HEK293 (cell line): ENCODE measurements at regions not wholly inside any gene's neighbourhood (a gene's known extent, or its start where the extent isn't known, plus 50 kb on each side); places are given as distances from the start of the nearest gene placed in this dataset.

ENCODE experiments used
- CTCF ChIA-PET: fragments of 350-600 bp; formaldehyde crosslinking; extraction: SDS; loops from one replicate; lab custom pipeline; 2021; ENCODE audit warnings: antibody characterized with exemption; lab: Yijun Ruan, JAX
- POLR2A ChIA-PET: fragments of 300-600 bp; formaldehyde crosslinking; extraction: SDS; loops from one replicate; lab custom pipeline; 2020; ENCODE audit warnings: antibody characterized with exemption, inconsistent platforms; lab: Yijun Ruan, JAX
- H3K27ac ChIP-seq: fragments of 200-500 bp; sonication (Bioruptor generic); 2 replicates; pipeline ENCODE4 v1.5.1; 2014; ENCODE audit warnings: low read depth, low read length, control low read depth, inconsistent platforms; ENCODE audit errors: extremely low read depth
- H3K36me3 ChIP-seq, 2 experiments: fragments of 200-500 bp in 1 of 2; sonication (Bioruptor generic) in 1 of 2; 1 replicate in 1 of 2; 2 replicates in 1 of 2; pipeline ENCODE4 v1.5.1; 2014 to 2017; ENCODE audit warnings: inconsistent platforms in 2 of 2, low read length in 2 of 2; ENCODE audit not compliant: control insufficient read depth in 2 of 2, insufficient read depth in 1 of 2
- H3K4me1 ChIP-seq: fragments of 200-500 bp; sonication (Bioruptor generic); 2 replicates; pipeline ENCODE4 v1.5.1; 2014; ENCODE audit warnings: mild to moderate bottlenecking, low read length, inconsistent platforms; ENCODE audit not compliant: control insufficient read depth, insufficient read depth
- H3K4me3 ChIP-seq: 2 replicates; pipeline ENCODE4 v1.5.1; 2011; ENCODE audit warnings: low read depth, mild to moderate bottlenecking, control low read depth, low read length, moderate library complexity
- H3K9me3 ChIP-seq: fragments of 200-500 bp; sonication (Bioruptor generic); 2 replicates; pipeline ENCODE4 v1.5.1; 2014; ENCODE audit warnings: low read depth, low read length, inconsistent platforms; ENCODE audit not compliant: control insufficient read depth, insufficient read depth
- EGR2 ChIP-seq: fragments of 450-650 bp; formaldehyde crosslinking; IDR thresholded peaks from 2 replicates; pipeline ENCODE4 v1.5.1; 2016; ENCODE audit warnings: low read depth, missing biosample characterization, missing genetic modification characterization
- FEZF1 ChIP-seq: fragments of 450-650 bp; formaldehyde crosslinking; IDR thresholded peaks from 2 replicates; pipeline ENCODE4 v1.5.1; 2016; ENCODE audit warnings: missing biosample characterization, missing genetic modification characterization
- GLIS1 ChIP-seq: fragments of 450-650 bp; formaldehyde crosslinking; IDR thresholded peaks from 2 replicates; pipeline ENCODE4 v1.5.1; 2016; ENCODE audit warnings: missing biosample characterization, missing genetic modification characterization
- HOXC10 ChIP-seq: sonication (generic); formaldehyde crosslinking; IDR thresholded peaks from 2 replicates; pipeline ENCODE4 v1.8.1; 2023; ENCODE audit warnings: mild to moderate bottlenecking, missing genetic modification reagents
- OSR2 ChIP-seq: fragments of 450-650 bp; formaldehyde crosslinking; IDR thresholded peaks from 2 replicates; pipeline ENCODE4 v1.5.1; 2016; ENCODE audit warnings: missing biosample characterization, missing genetic modification characterization
- OVOL3 ChIP-seq: fragments of 450-650 bp; formaldehyde crosslinking; IDR thresholded peaks from 2 replicates; pipeline ENCODE4 v1.5.1; 2016; ENCODE audit warnings: missing biosample characterization, missing genetic modification characterization
- SALL2 ChIP-seq: fragments of 450-650 bp; formaldehyde crosslinking; IDR thresholded peaks from 2 replicates; pipeline ENCODE4 v1.5.0; 2017; ENCODE audit warnings: missing biosample characterization, mild to moderate bottlenecking, missing genetic modification characterization, borderline replicate concordance
- SP2 ChIP-seq: fragments of 450-650 bp; formaldehyde crosslinking; IDR thresholded peaks from 2 replicates; pipeline ENCODE4 v1.5.1; 2016; ENCODE audit warnings: missing biosample characterization, missing genetic modification characterization
- WT1 ChIP-seq: fragments of 450-650 bp; formaldehyde crosslinking; IDR thresholded peaks from 2 replicates; pipeline ENCODE4 v1.5.1; 2016; ENCODE audit warnings: missing biosample characterization, missing genetic modification characterization
- ZBTB17 ChIP-seq: fragments of 450-650 bp; formaldehyde crosslinking; IDR thresholded peaks from 2 replicates; pipeline ENCODE4 v1.5.1; 2016; ENCODE audit warnings: missing biosample characterization, missing genetic modification characterization
- ZBTB48 ChIP-seq: fragments of 450-650 bp; formaldehyde crosslinking; IDR thresholded peaks from 2 replicates; pipeline ENCODE4 v1.5.1; 2016; ENCODE audit warnings: missing biosample characterization, missing genetic modification characterization
- ZIC2 ChIP-seq: fragments of 450-650 bp; formaldehyde crosslinking; IDR thresholded peaks from 2 replicates; pipeline ENCODE4 v1.5.1; 2016; ENCODE audit warnings: missing biosample characterization, missing genetic modification characterization
- ZNF155 ChIP-seq: fragments of 450-650 bp; formaldehyde crosslinking; IDR thresholded peaks from 2 replicates; pipeline ENCODE4 v1.5.1; 2016; ENCODE audit warnings: missing biosample characterization, missing genetic modification characterization
- ZNF292 ChIP-seq: fragments of 450-650 bp; formaldehyde crosslinking; IDR thresholded peaks from 2 replicates; pipeline ENCODE4 v1.5.1; 2016; ENCODE audit warnings: low read depth, missing biosample characterization, missing genetic modification characterization, borderline replicate concordance
- ZNF302 ChIP-seq: fragments of 450-650 bp; formaldehyde crosslinking; IDR thresholded peaks from 2 replicates; pipeline ENCODE4 v1.5.1; 2016; ENCODE audit warnings: missing biosample characterization, missing genetic modification characterization, low read depth
- ZNF350 ChIP-seq: fragments of 450-650 bp; formaldehyde crosslinking; IDR thresholded peaks from 2 replicates; pipeline ENCODE4 v1.5.0; 2017; ENCODE audit warnings: missing biosample characterization, mild to moderate bottlenecking, missing genetic modification characterization
- ZNF394 ChIP-seq: fragments of 450-650 bp; formaldehyde crosslinking; IDR thresholded peaks from 2 replicates; pipeline ENCODE4 v1.5.1; 2016; ENCODE audit warnings: missing biosample characterization, missing genetic modification characterization, mild to moderate bottlenecking, moderate library complexity, borderline replicate concordance
- ZNF426 ChIP-seq: fragments of 450-650 bp; formaldehyde crosslinking; IDR thresholded peaks from 2 replicates; pipeline ENCODE4 v1.5.1; 2017; ENCODE audit warnings: missing biosample characterization, missing genetic modification characterization, mild to moderate bottlenecking, inconsistent platforms, moderate library complexity
- ZNF670 ChIP-seq: fragments of 450-650 bp; formaldehyde crosslinking; IDR thresholded peaks from 2 replicates; pipeline ENCODE4 v1.5.1; 2016; ENCODE audit warnings: missing biosample characterization, missing genetic modification characterization, low read depth
- ZNF747 ChIP-seq: fragments of 450-650 bp; formaldehyde crosslinking; IDR thresholded peaks from 2 replicates; pipeline ENCODE4 v1.5.1; 2016; ENCODE audit warnings: missing biosample characterization, missing genetic modification characterization
- ZNF785 ChIP-seq: fragments of 450-650 bp; formaldehyde crosslinking; IDR thresholded peaks from 2 replicates; pipeline ENCODE4 v1.5.1; 2016; ENCODE audit warnings: missing biosample characterization, missing genetic modification characterization
- ZNF791 ChIP-seq: fragments of 450-650 bp; formaldehyde crosslinking; IDR thresholded peaks from 2 replicates; pipeline ENCODE4 v1.5.1; 2016; ENCODE audit warnings: missing biosample characterization, missing genetic modification characterization
- TF ChIP-seq, protein P1 (sequence below): fragments of 450-650 bp; formaldehyde crosslinking; IDR thresholded peaks from 2 replicates; pipeline ENCODE4 v1.5.1; 2016; ENCODE audit warnings: missing biosample characterization, missing genetic modification characterization
- TF ChIP-seq, protein P2 (sequence below): fragments of 450-650 bp; formaldehyde crosslinking; IDR thresholded peaks from 2 replicates; pipeline ENCODE4 v1.5.1; 2016; ENCODE audit warnings: missing biosample characterization, missing genetic modification characterization
- TF ChIP-seq, protein P3 (sequence below): fragments of 450-650 bp; formaldehyde crosslinking; IDR thresholded peaks from 2 replicates; pipeline ENCODE4 v1.5.1; 2016; ENCODE audit warnings: missing biosample characterization, missing genetic modification characterization
- TF ChIP-seq, protein P4 (sequence below): fragments of 450-650 bp; formaldehyde crosslinking; IDR thresholded peaks from 2 replicates; pipeline ENCODE4 v1.5.1; 2016; ENCODE audit warnings: missing biosample characterization, missing genetic modification characterization, low read depth

DNA sequence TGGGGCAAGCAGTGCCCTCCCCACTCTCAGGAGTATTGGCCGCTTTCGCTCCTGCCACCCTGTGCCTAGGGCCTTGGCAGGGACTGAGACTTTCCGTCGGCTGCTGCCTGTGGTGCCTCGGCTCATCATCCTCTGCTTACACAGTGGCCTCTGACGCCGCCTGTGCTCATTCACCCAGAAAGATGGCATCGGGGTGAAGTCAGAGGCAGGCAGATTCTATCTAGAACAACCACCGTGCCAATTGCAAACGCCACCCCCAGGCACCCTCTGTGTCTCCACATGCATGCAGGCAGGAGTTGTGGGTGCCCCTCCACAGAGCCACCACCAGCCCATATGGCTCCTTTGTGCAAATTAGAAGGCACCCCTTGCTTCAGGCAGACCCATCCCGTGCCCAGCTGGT, 154.2 kb upstream of the GSE1 start:
- H3K36me3 ChIP-seq, result no peaks in the 10 kb centered on the region
- ChIA-PET CTCF (interaction anchor here (0.9 to 1.2 kb wide), 2 partner anchors 95 to 152 kb away, joined by 3 read pairs; no protein-coding TSS in a partner anchor), POLR2A (no interaction called here)
- peaks cover 11% of the 10 kb centered on the region for H3K4me1 ChIP-seq
- no peak overlapping the region for H3K4me3 ChIP-seq
- H3K9me3 ChIP-seq, result no peaks in the 10 kb centered on the region
- H3K27ac ChIP-seq, result no peak overlapping the region
- TF ChIP-seq FEZF1 (tag by site-specific recombination) (no peak), WT1 (tag by site-specific recombination) (no peak), ZNF302 (tag by site-specific recombination) (no peak), ZIC2 (tag by site-specific recombination) (peak; percentile 34; the same call in 1 of the 2 replicates)

DNA sequence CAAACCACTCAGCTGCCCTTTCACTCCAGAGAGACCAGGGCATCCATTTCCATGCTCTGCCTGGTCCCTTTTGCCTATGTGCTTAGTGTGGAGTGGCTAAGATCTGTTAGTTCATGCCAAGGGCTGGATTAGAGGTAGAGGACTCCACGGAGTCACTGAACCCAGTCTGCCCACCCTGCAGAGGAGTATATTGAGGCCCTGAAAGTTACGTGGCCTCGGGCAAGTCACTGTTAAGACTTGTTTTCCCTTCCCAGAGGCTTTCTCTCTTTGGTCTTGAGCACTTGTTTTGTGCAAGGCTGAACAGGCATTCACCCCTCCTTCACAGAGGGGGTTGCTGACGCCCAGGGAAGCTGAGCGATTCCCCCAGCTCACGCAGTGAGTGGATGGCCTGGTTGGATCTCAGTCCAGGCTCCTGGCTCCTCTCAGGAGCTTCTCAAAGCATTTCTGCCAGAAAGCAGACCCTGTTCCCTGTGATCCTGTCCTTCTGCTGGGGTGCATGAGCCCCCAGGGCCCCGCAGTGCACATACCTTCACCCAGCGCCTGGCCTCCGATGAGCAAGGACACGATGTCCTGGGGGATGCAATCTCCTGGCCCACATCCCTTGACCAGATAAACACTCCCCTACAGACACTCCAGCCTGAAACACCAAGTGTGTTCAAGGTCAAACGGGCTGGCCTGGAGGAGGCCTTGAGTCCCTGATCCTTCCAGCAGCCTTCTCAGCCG, 153.4 kb upstream of the GSE1 start:
- TF ChIP-seq ZBTB17 (no peak), ZNF426 (no peak), ZNF791 (tag by site-specific recombination) (no peak), ZBTB48 (no peak), ZNF785 (no peak), ZNF747 (no peak), OVOL3 (tag by site-specific recombination) (no peak), GLIS1 (tag by site-specific recombination) (no peak), SALL2 (no peak), HOXC10 (no peak), ZNF350 (tag by site-specific recombination) (no peak), WT1 (tag by site-specific recombination) (no peak), ZNF394 (tag by site-specific recombination) (no peak)
- TF ChIP-seq, protein P1, sequence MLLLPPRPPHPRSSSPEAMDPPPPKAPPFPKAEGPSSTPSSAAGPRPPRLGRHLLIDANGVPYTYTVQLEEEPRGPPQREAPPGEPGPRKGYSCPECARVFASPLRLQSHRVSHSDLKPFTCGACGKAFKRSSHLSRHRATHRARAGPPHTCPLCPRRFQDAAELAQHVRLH (tag by site-specific recombination), result no peak
- TF ChIP-seq, protein P2, sequence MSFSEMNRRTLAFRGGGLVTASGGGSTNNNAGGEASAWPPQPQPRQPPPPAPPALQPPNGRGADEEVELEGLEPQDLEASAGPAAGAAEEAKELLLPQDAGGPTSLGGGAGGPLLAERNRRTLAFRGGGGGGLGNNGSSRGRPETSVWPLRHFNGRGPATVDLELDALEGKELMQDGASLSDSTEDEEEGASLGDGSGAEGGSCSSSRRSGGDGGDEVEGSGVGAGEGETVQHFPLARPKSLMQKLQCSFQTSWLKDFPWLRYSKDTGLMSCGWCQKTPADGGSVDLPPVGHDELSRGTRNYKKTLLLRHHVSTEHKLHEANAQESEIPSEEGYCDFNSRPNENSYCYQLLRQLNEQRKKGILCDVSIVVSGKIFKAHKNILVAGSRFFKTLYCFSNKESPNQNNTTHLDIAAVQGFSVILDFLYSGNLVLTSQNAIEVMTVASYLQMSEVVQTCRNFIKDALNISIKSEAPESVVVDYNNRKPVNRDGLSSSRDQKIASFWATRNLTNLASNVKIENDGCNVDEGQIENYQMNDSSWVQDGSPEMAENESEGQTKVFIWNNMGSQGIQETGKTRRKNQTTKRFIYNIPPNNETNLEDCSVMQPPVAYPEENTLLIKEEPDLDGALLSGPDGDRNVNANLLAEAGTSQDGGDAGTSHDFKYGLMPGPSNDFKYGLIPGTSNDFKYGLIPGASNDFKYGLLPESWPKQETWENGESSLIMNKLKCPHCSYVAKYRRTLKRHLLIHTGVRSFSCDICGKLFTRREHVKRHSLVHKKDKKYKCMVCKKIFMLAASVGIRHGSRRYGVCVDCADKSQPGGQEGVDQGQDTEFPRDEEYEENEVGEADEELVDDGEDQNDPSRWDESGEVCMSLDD (tag by site-specific recombination), result no peak
- no peak overlapping the region for H3K27ac ChIP-seq
- no peaks in the 10 kb centered on the region for H3K9me3 ChIP-seq
- ChIA-PET POLR2A (interaction anchor here (0.6 kb wide), 1 partner anchor 158 kb away, joined by 4 read pairs; no protein-coding TSS in a partner anchor), CTCF (interaction anchor here (0.9 to 3.0 kb wide), 3 partner anchors 38 to 185 kb away, joined by 3 to 11 read pairs (median 3); no protein-coding TSS in a partner anchor)
- H3K36me3 ChIP-seq, result no peaks in the 10 kb centered on the region
- no peak overlapping the region for H3K4me3 ChIP-seq
- H3K4me1 ChIP-seq, result peaks cover 11% of the 10 kb centered on the region

DNA sequence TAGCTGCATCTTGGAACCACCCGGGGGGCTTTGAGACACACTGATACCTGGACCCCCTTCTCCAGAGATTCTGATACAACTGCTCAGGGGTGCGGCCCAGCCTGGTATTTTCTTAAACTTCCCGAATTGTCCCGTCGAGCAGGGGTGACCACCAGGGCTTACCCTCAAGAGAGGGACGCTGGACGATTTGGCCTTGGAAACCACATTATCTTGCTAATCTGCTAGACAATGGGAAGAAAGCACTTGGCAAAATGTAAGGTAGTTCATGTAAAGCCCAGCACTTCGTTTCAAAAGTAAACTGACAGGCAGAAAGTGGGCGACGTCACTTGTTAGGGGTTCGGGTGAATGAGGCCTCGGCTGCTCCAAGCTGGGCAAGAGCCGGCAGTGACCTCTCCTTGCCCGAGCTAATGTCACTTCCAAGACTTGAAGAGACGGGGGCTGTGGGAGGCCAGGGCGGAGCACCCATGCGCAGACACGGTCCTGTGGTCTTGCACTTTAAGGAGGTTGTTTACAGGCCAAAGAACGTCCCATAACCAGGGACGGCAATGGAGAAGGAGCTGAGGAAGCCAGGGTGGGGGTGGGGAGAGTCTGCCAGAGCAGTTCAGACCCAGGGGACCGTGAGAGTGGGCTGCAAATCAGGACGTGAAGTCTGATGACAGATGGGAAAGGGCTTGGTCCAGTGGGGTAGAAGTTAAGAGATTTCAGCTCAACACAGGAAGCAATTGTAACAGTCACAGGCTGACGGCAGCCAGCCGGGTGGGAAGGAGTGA, 152.7 kb upstream of the GSE1 start:
- H3K27ac ChIP-seq, result peak overlapping the region; percentile 61
- H3K4me1 ChIP-seq, result peaks cover 11% of the 10 kb centered on the region
- no peaks in the 10 kb centered on the region for H3K36me3 ChIP-seq
- H3K9me3 ChIP-seq, result no peaks in the 10 kb centered on the region
- CTCF ChIA-PET, result interaction anchor here (0.6 to 3.0 kb wide), 10 partner anchors 11 to 186 kb away, joined by 3 to 11 read pairs (median 4); no protein-coding TSS in a partner anchor
- POLR2A ChIA-PET, result interaction anchor here (0.6 to 2.6 kb wide), 4 partner anchors 11 to 153 kb away, joined by 3 to 8 read pairs (median 7); partner anchors contain the start of gene GSE1
- no peak overlapping the region for H3K4me3 ChIP-seq
- TF ChIP-seq, protein P3, sequence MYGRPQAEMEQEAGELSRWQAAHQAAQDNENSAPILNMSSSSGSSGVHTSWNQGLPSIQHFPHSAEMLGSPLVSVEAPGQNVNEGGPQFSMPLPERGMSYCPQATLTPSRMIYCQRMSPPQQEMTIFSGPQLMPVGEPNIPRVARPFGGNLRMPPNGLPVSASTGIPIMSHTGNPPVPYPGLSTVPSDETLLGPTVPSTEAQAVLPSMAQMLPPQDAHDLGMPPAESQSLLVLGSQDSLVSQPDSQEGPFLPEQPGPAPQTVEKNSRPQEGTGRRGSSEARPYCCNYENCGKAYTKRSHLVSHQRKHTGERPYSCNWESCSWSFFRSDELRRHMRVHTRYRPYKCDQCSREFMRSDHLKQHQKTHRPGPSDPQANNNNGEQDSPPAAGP, result peak; percentile 36; the same call in 1 of the 2 replicates
- TF ChIP-seq, protein P4, sequence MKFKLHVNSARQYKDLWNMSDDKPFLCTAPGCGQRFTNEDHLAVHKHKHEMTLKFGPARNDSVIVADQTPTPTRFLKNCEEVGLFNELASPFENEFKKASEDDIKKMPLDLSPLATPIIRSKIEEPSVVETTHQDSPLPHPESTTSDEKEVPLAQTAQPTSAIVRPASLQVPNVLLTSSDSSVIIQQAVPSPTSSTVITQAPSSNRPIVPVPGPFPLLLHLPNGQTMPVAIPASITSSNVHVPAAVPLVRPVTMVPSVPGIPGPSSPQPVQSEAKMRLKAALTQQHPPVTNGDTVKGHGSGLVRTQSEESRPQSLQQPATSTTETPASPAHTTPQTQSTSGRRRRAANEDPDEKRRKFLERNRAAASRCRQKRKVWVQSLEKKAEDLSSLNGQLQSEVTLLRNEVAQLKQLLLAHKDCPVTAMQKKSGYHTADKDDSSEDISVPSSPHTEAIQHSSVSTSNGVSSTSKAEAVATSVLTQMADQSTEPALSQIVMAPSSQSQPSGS, result peak; percentile 61
- TF ChIP-seq SP2 (tag by site-specific recombination), result 0 out of 2 replicates have a peak, but pooled peaks have one; percentile 4
- no peak for TF ChIP-seq ZNF155 (tag by site-specific recombination)
- peak; percentile 53 for TF ChIP-seq EGR2 (tag by site-specific recombination)
- TF ChIP-seq ZNF292 (tag by site-specific recombination), result no peak
- TF ChIP-seq ZNF670 (tag by site-specific recombination), result no peak
- TF ChIP-seq OSR2, result no peak
